GM12801 (cell line): ENCODE measurements at regions not wholly inside any gene's neighbourhood (a gene's known extent, or its start where the extent isn't known, plus 50 kb on each side); places are given as distances from the start of the nearest gene placed in this dataset.

Experiments
- TF ChIP-seq, protein P1 (sequence below): IDR thresholded peaks from one replicate; pipeline ENCODE4 v1.5.1; 2011; ENCODE audit warnings: control low read depth; ENCODE audit not compliant: insufficient read length; ENCODE audit errors: extremely low read depth

DNA sequence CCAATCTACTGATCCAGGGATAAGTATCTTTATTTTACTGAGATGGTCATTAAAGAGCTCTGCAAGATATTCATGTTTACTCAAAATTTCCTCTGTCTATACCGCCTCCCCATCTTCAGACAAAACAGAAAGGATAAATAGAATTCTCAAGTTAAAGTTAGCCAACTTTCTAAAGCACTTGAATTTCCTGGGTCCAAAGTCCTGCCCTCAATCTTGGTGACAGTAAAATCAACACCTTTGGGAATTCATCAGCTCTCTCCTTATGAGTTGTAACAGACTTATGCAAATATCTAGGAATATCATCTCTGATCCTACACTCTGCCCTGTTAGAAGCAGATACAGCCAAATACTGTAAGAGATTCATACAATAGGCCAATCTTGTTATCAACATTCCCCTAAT lies 122.5 kb upstream of the HAAO start:
- TF ChIP-seq, protein P1, sequence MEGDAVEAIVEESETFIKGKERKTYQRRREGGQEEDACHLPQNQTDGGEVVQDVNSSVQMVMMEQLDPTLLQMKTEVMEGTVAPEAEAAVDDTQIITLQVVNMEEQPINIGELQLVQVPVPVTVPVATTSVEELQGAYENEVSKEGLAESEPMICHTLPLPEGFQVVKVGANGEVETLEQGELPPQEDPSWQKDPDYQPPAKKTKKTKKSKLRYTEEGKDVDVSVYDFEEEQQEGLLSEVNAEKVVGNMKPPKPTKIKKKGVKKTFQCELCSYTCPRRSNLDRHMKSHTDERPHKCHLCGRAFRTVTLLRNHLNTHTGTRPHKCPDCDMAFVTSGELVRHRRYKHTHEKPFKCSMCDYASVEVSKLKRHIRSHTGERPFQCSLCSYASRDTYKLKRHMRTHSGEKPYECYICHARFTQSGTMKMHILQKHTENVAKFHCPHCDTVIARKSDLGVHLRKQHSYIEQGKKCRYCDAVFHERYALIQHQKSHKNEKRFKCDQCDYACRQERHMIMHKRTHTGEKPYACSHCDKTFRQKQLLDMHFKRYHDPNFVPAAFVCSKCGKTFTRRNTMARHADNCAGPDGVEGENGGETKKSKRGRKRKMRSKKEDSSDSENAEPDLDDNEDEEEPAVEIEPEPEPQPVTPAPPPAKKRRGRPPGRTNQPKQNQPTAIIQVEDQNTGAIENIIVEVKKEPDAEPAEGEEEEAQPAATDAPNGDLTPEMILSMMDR, result no peak

DNA sequence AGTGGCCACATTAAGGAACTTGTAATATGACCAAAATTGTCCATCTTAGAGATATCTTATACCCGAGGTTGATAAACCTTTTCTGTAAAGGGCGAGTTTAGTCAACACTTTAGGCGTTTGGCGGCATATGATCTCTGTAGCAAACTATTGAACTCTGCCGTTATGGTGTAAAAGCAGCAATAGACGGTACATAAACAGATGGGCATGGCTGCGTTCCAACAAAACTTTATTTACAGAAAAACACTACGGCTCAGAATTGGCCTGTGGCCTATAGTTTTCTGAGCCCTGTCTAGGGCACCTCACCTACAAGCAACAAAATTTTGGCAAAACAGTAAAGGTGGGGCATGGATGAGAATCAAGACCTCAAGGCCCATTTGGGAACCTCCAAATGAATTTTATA lies 121.9 kb upstream of the HAAO start:
- TF ChIP-seq, protein P1, result no peak

DNA sequence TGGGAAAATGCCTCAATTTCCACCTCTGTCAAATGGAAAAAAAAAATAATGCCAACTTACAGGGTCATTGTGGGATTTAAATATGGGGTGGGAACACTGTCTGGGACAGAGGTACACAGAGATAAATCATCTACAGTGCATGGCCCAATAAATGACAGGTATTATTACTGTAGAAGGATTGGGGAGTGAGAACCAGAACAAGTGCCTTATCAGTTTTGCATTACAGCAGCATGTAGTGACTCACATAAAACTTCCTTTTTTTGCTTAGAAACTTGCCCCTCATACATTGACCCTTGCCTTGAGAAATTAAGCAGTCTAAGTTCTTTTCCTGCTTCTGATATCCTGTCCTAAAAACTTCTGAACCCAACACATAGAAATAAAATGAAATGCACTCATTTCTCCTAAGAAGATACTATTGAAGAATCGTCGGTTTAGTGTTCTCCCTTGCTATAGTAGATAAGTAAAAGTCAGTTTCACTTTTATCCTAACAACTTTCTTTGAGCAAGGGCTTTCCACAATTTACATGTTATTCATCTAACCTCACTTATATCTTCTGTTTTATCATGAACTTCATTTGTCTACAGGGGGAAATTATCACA lies 121.0 kb upstream of the HAAO start:
- TF ChIP-seq, protein P1, result no peak

DNA sequence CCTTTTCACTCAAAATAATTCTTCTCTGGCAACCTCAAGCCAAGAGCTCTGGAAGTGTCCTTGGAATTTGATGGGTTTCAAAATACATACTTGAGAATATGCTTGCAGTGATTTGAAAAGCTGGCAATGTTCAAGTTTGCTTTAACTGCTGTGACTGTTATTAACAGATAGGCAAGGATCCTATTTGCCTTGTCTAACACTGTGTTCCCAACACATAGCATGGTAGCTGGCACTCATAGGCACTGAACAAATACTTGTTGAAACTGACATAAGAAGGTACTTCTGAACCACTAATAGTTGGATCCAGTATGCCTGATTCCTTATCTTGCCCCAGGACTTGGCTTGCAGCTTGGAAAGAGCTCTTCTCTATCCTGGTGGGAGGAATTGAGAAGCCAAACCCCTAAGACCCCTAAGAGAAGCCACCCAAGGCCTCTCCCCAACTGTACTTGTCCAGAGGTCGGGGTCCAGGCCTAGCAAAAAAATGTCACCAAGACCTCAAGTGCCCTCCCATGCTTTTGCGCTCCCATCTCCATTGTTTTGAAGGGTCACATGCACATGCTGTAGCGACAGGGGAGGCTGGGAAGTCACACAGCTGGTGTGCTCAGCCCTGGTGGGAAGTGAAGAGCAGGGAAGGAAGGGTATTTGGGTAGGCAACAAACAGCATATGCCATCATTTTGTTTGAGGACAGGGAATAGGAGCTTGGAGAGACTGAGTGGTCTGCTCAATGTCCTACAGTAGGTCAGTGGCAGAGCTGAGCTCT lies 118.4 kb upstream of the HAAO start:
- TF ChIP-seq, protein P1, result no peak

DNA sequence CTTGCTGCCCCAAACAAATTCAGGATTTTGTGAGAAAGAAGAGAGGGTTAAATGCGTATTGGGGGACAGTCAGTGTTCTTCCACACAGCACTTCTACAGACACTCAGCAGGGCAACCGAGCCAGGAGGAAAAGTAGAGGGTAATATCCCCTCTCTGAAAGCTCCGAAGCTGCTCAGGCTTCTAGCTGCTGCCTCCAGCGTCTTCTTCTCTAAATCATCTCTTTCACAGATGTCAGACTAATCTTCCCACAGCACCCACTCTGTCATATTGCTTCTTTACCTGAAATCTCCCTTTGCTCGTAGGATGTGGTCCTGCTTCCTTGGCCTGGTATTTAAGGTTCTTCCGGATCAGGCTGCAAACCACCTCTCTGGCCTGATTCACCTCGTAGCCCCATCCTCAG lies 117.6 kb upstream of the HAAO start:
- TF ChIP-seq, protein P1, result no peak

DNA sequence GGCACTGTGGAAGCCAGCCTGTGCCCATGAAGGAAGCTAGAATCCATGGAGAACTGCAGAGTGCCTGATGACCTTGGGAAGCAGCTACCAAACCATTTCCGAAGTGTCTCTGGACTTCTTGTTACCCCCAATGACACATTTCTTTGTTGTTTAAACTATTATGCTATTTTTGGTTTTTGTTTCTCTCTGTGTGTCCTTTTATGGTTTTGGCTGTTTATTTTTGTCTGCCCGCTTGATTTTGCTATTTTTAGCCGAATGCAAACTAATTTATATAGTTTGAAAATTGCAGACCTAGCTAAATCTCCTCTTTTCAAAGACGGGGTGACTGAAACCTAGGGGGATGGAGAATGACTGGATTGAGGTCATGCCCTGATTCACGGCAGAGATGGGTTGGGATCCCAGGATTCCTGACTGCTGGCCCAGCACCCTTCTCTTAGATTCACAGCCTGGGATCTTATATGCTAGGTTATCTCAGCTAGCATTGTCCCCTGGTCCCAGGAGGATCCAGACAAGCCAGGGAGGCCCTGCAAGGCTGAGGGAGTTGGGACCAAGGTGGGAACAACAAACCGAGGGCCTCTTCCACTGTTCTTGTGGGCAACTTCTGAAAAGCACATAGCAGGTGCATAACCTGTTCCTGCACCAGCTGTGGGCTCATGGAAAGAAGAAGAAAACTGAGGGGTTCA lies 116.3 kb upstream of the HAAO start:
- TF ChIP-seq, protein P1, result no peak

DNA sequence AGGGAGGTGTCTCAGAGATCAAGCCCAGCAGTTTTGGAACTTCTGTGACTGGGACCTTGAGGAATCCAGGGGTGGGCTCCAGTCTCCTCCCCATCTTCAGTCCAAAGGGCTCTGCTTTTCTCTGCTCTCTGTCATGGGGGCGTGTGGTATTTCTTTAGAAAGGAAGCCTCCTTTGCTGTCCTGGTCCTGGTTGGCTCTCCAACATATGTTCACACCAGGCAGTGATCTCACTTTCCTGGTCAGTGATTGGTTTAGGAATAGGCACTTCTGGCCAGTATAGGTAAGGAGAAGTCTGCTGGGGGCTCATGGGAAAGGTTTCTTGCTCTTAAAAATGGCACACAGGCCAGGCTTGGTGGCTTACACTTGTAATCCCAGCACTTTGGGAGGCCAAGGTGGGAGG lies 115.5 kb upstream of the HAAO start:
- TF ChIP-seq, protein P1, result no peak
